ENCODE measurements at regions not wholly inside any gene's neighbourhood (a gene's known extent, or its start where the extent isn't known, plus 50 kb on each side); places are given as distances from the start of the nearest gene placed in this dataset.

DNA sequence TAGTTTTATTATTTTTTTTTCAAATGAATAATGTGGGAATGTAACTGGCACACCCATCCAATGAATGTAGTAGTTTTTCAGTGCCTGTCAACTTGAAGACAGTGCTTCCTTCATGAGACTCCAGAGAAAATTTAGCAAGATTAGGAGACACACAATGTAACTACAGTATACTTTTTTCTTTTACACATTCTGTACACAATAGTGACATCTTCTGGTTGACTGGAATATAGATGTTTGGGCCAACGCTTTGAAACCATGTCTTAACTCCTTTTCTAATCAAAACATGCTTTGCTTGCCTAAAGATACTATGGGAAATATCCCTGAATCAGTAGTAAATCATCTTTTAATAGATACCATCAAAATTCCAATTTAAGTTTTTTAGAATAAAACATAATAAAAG lies 229.5 kb upstream of the ZC3H15 start:
- no peaks in the 10 kb centered on the region for H3K4me1 ChIP-seq (ENCODE audit: control insufficient read depth, extremely low read depth, insufficient read depth, low read length)

More for the DNA sequence above, 229.5 kb upstream of the ZC3H15 start:
- POLR2A ChIA-PET: no interaction called here
- dilution Hi-C loops (cut with MboI; ENCODE audit: extremely low pct_ligation_motif_present, low sequenced_read_pairs): no loop called here
- peak; percentile 64 for DNase-seq (ENCODE audit: low read depth, low spot score)
- TF ChIP-seq CTCF (IDR thresholded peaks at IDR 0.05; ENCODE audit: extremely low read depth in 1 of 2, insufficient read depth in 1 of 2, low read depth in 1 of 2, low read length in 2 of 2): peak; percentile 35 to 36
- TF ChIP-seq, protein P1, sequence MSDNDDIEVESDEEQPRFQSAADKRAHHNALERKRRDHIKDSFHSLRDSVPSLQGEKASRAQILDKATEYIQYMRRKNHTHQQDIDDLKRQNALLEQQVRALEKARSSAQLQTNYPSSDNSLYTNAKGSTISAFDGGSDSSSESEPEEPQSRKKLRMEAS (IDR thresholded peaks at IDR 0.05; ENCODE audit: insufficient read depth, insufficient read length): no peak
- Histone ChIP-seq H2AFZ (ENCODE audit: low read depth, low read length) (no peak overlapping the region), H3K4me3 (replicated peaks in 1 of 3; ENCODE audit: insufficient read depth in 1 of 3, low read depth in 1 of 3, low read length in 3 of 3) (no peak overlapping the region), H3K4me2 (ENCODE audit: insufficient read depth, low read length) (no peak overlapping the region), H3K9ac (replicated peaks; ENCODE audit: extremely low read depth, insufficient read depth, low read length) (no peak overlapping the region), H3K27ac (ENCODE audit: insufficient read depth, low read depth, low read length) (no peak overlapping the region), H3K27me3 (ENCODE audit: control insufficient read depth in 2 of 2, insufficient read depth in 2 of 2, low read length in 2 of 2) (no peaks in the 10 kb centered on the region), H3K79me2 (ENCODE audit: control insufficient read depth, insufficient read depth, low read length) (no peaks in the 10 kb centered on the region), H4K20me1 (replicated peaks; ENCODE audit: control insufficient read depth, extremely low read depth, insufficient read depth, low read length) (no peaks in the 10 kb centered on the region), H3K9me3 (replicated peaks; ENCODE audit: control insufficient read depth, insufficient read depth, low read length) (no peaks in the 10 kb centered on the region), H3K9me1 (replicated peaks; ENCODE audit: control insufficient read depth, extremely low read depth, insufficient read depth, low read length) (no peaks in the 10 kb centered on the region), H3K36me3 (ENCODE audit: control insufficient read depth in 2 of 2, extremely low read depth in 1 of 2, insufficient read depth in 2 of 2, low read length in 2 of 2) (no peaks in the 10 kb centered on the region)
- CTCF ChIA-PET: interaction anchor here (1.0 to 2.0 kb wide), 3 partner anchors 204 to 965 kb away, joined by 5 to 16 read pairs (median 5); partner anchors contain the start of gene FSIP2
- no TSS peak for BruUV-seq (replicated peaks)
- intact Hi-C loops (cut with micrococcal nuclease): loop anchor here (1.0 to 10.0 kb wide), 6 partner anchors 206 to 1642 kb away; no protein-coding TSS in a partner anchor
- FAIRE-seq: peak; percentile 83

All from endothelial cell of umbilical vein (primary cell).